WTC11 (cell line): ENCODE measurements at regions not wholly inside any gene's neighbourhood (a gene's known extent, or its start where the extent isn't known, plus 50 kb on each side); places are given as distances from the start of the nearest gene placed in this dataset.

Source experiments
- ATAC-seq: fragments of 200-7000 bp; cut with Tn5 transposase; 2 replicates; pipeline ENCODE4 v1.10.0; 2021; ENCODE audit warnings: mild to moderate bottlenecking, moderate library complexity
- CTCF ChIA-PET: fragments of 300-600 bp; sonication (Branson Sonifier 250); formaldehyde crosslinking; loops from one replicate; lab custom pipeline; 2021; ENCODE audit warnings: antibody characterized with exemption; lab: Charles Lee
- POLR2A ChIA-PET: fragments of 350-600 bp; sonication (Branson Sonifier 250); formaldehyde crosslinking; loops from one replicate; lab custom pipeline; 2021; ENCODE audit warnings: antibody characterized with exemption; lab: Charles Lee
- DNase-seq: peaks from one replicate; pipeline ENCODE4 v3.0.0; 2021; ENCODE audit warnings: low spot score
- H3K27ac Mint-ChIP-seq: 2 replicates; pipeline ENCODE4 v1.8.0; 2021; ENCODE audit warnings: mixed read lengths
- H3K27me3 Mint-ChIP-seq: 2 replicates; pipeline ENCODE4 v1.8.0; 2021; ENCODE audit warnings: low read depth, mild to moderate bottlenecking, moderate library complexity, mixed read lengths
- H3K36me3 Mint-ChIP-seq: 2 replicates; pipeline ENCODE4 v1.8.0; 2021; ENCODE audit warnings: mixed read lengths
- H3K4me1 Mint-ChIP-seq: 2 replicates; pipeline ENCODE4 v1.8.0; 2022; ENCODE audit warnings: mixed read lengths
- H3K4me3 Mint-ChIP-seq: 2 replicates; pipeline ENCODE4 v1.8.0; 2021; ENCODE audit warnings: mild to moderate bottlenecking, moderate library complexity, mixed read lengths
- H3K9me3 Mint-ChIP-seq: 2 replicates; pipeline ENCODE4 v1.8.0; 2021; ENCODE audit warnings: mixed read lengths
- ELF4 ChIP-seq: sonication (generic); formaldehyde crosslinking; IDR thresholded peaks from 2 replicates; pipeline ENCODE4 v1.8.1; 2022; ENCODE audit warnings: low read depth, mild to moderate bottlenecking, moderate library complexity, missing genetic modification reagents
- FOXJ3 ChIP-seq: sonication (generic); formaldehyde crosslinking; IDR thresholded peaks from 2 replicates; pipeline ENCODE4 v1.9.0; 2021; ENCODE audit warnings: missing genetic modification reagents, mild to moderate bottlenecking, borderline replicate concordance
- JUN ChIP-seq: sonication (generic); formaldehyde crosslinking; IDR thresholded peaks from 2 replicates; pipeline ENCODE4 v1.8.0; 2023; ENCODE audit warnings: mild to moderate bottlenecking, missing genetic modification reagents
- KAT7 ChIP-seq: sonication (generic); formaldehyde crosslinking; IDR thresholded peaks from 2 replicates; pipeline ENCODE4 v1.8.1; 2023; ENCODE audit warnings: missing genetic modification reagents, mild to moderate bottlenecking, borderline replicate concordance
- NFYB ChIP-seq: sonication (generic); formaldehyde crosslinking; conservative IDR thresholded peaks from 2 replicates; pipeline ENCODE4 v1.8.0; 2022; ENCODE audit warnings: low read depth, missing genetic modification reagents
- OVOL2 ChIP-seq: fragments of 250-450 bp; sonication (Bioruptor Pico); IDR thresholded peaks from 2 replicates; pipeline ENCODE4 v1.9.0; 2021; ENCODE audit warnings: mild to moderate bottlenecking, borderline replicate concordance
- PRRX2 ChIP-seq: fragments of 250-450 bp; sonication (Bioruptor Pico); IDR thresholded peaks from 2 replicates; pipeline ENCODE4 v1.8.0; 2021; ENCODE audit warnings: mild to moderate bottlenecking
- SMAD4 ChIP-seq: sonication (generic); formaldehyde crosslinking; IDR thresholded peaks from 2 replicates; pipeline ENCODE4 v1.8.0; 2022; ENCODE audit warnings: mild to moderate bottlenecking, missing genetic modification reagents
- TEAD1 ChIP-seq: sonication (generic); formaldehyde crosslinking; IDR thresholded peaks from 2 replicates; pipeline ENCODE4 v1.8.0; 2022; ENCODE audit warnings: mild to moderate bottlenecking, missing genetic modification reagents
- TEAD4 ChIP-seq: sonication (generic); formaldehyde crosslinking; IDR thresholded peaks from 2 replicates; pipeline ENCODE4 v1.8.0; 2022; ENCODE audit warnings: mild to moderate bottlenecking, missing genetic modification reagents
- ZBTB21 ChIP-seq: sonication (generic); formaldehyde crosslinking; IDR thresholded peaks from 2 replicates; pipeline ENCODE4 v1.8.1; 2023; ENCODE audit warnings: mild to moderate bottlenecking, missing genetic modification reagents, borderline replicate concordance
- ZNF263 ChIP-seq: sonication (generic); formaldehyde crosslinking; IDR thresholded peaks from 2 replicates; pipeline ENCODE4 v1.8.1; 2022; ENCODE audit warnings: low read depth, mild to moderate bottlenecking, moderate library complexity, missing genetic modification reagents
- TF ChIP-seq, protein P1 (sequence below): sonication (generic); formaldehyde crosslinking; IDR thresholded peaks from 2 replicates; pipeline ENCODE4 v1.8.1; 2022; ENCODE audit warnings: mild to moderate bottlenecking, moderate library complexity, missing genetic modification reagents
- TF ChIP-seq, protein P2 (sequence below): fragments of 250-450 bp; sonication (Bioruptor Pico); IDR thresholded peaks from 2 replicates; pipeline ENCODE4 v1.9.0; 2021; ENCODE audit warnings: moderate library complexity, mild to moderate bottlenecking, inconsistent platforms, borderline replicate concordance
- TF ChIP-seq, protein P3 (sequence below): sonication (generic); formaldehyde crosslinking; IDR thresholded peaks from 2 replicates; pipeline ENCODE4 v1.8.0; 2022; ENCODE audit warnings: mild to moderate bottlenecking, missing genetic modification reagents
- TF ChIP-seq, protein P4 (sequence below): sonication (generic); formaldehyde crosslinking; IDR thresholded peaks from 2 replicates; pipeline ENCODE4 v1.8.0; 2022; ENCODE audit warnings: missing genetic modification reagents
- TF ChIP-seq, protein P5 (sequence below): sonication (generic); formaldehyde crosslinking; IDR thresholded peaks from 2 replicates; pipeline ENCODE4 v1.8.1; 2022; ENCODE audit warnings: low read depth, mild to moderate bottlenecking, moderate library complexity, missing genetic modification reagents, borderline replicate concordance
- TF ChIP-seq, protein P6 (sequence below): fragments of 250-450 bp; sonication (Bioruptor Pico); conservative IDR thresholded peaks from 2 replicates; pipeline ENCODE4 v1.9.0; 2021; ENCODE audit warnings: mild to moderate bottlenecking

DNA sequence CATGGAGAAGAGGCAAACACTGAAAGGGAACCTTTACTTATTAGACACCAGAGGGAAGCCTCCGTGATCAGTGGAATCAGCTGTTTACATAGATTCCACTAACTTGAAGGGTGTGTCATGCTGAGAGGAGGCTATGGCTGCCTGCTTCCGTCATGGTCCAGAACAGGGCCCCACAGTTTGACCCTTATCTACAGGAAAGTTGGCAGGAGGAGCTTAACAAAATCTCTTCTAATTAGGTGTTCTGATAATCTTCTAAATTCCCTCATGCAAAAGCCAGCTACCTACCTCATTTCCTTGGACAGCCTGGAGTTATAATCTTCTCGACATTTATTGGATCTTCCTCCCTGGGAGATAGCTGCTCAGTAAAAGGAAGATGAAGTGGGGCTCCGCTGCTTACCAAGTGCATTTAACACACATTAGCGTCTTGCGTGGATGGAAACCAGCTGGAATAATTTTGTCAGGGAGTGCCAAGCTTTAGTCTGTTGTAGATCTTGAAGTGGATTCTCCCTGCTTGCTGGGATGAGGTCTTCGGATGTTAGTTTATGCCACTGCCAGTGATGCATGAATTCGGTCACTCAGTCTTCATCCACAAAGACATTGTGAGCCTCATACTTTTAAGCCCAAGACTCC, 171.0 kb downstream of the PAH start:
- CTCF ChIA-PET, result interaction anchor here (2.0 kb wide), 1 partner anchor 65 kb away, joined by 6 read pairs; no protein-coding TSS in a partner anchor
- no peak for ATAC-seq

DNA sequence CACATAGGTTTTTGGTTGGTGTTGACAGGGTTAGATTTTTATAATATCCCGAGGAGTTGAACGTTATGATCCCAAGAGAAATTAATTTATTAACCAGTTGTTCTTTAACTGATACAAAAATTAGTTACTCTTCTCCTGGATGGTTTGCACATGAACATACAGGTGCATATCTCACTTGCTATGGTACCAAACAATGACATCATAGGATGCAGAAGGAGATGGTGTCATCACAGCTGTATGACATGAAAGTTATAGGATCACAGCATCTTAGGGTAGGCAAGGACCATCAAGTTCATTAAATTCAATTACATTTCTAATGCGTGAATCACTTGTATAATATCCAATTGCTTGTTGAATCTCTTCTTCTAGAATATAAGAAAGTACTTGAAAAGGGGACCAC, 175.8 kb downstream of the PAH start:
- ATAC-seq (no peak), DNase-seq (no peak)
- TF ChIP-seq, protein P1, sequence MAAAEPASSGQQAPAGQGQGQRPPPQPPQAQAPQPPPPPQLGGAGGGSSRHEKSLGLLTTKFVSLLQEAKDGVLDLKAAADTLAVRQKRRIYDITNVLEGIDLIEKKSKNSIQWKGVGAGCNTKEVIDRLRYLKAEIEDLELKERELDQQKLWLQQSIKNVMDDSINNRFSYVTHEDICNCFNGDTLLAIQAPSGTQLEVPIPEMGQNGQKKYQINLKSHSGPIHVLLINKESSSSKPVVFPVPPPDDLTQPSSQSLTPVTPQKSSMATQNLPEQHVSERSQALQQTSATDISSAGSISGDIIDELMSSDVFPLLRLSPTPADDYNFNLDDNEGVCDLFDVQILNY, result no peak
- TF ChIP-seq, protein P2, sequence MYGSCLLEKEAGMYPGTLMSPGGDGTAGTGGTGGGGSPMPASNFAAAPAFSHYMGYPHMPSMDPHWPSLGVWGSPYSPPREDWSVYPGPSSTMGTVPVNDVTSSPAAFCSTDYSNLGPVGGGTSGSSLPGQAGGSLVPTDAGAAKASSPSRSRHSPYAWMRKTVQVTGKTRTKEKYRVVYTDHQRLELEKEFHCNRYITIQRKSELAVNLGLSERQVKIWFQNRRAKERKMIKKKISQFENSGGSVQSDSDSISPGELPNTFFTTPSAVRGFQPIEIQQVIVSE (CRISPR knock-in tag), result no peak
- TF ChIP-seq TEAD1 (CRISPR knock-in tag), result no peak
- TF ChIP-seq OVOL2 (CRISPR knock-in tag), result no peak
- H3K4me1 Mint-ChIP-seq, result no peaks in the 10 kb centered on the region
- ChIA-PET POLR2A (no interaction called here), CTCF (interaction anchor here (2.0 to 2.5 kb wide), 2 partner anchors 38 to 70 kb away, joined by 7 to 12 read pairs; no protein-coding TSS in a partner anchor)
- H3K4me3 Mint-ChIP-seq, result no peak overlapping the region
- no peak overlapping the region for H3K27ac Mint-ChIP-seq
- H3K27me3 Mint-ChIP-seq, result no peaks in the 10 kb centered on the region
- H3K9me3 Mint-ChIP-seq, result peaks cover 16% of the 10 kb centered on the region
- peaks cover 9% of the 10 kb centered on the region for H3K36me3 Mint-ChIP-seq

More for the DNA sequence above, 171.0 kb downstream of the PAH start:
- DNase-seq, result no peak
- no peaks in the 10 kb centered on the region for H3K36me3 Mint-ChIP-seq
- H3K4me1 Mint-ChIP-seq, result no peaks in the 10 kb centered on the region
- no peaks in the 10 kb centered on the region for H3K27me3 Mint-ChIP-seq
- POLR2A ChIA-PET, result no interaction called here
- no peak for TF ChIP-seq KAT7 (CRISPR knock-in tag)
- TF ChIP-seq ZNF263 (CRISPR knock-in tag), result no peak
- H3K9me3 Mint-ChIP-seq, result peaks cover 5% of the 10 kb centered on the region
- no peak overlapping the region for H3K27ac Mint-ChIP-seq
- no peak overlapping the region for H3K4me3 Mint-ChIP-seq

DNA sequence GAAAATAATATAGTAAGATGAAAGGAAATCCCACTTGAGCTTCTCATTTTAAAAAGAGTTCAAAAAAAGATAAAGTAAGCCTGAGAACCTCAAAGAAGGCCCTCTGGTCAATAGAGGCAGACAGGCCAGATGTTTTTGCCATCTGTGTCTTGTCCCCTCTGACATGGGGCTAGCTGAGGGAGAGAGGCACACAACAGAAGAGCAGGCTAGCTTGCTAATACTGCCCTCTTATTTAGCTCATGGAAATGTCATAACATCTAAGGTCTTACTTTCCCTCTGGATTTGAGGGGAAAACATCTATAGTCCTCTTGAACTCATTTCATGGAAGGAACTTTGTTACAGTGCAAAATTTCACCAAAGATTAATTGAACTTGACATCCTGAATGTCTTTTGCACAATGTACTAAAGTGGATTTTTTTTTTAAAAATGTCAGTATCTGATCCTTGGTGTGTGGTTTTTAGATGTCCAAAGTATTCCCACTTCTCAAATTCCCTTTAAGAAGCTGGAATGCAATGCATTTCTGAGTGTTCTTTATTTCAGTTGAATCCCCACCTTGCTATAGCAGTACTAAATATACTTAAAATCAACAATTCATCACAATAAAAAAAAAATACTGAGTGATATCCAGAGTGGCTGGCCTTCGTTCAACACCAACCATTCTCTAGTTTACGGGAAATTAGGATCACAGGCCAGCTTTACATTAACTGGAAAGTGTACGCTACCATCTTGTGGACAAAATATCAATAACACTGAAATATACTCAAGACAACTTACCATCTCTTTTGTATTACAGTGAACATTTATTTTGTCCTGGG, 176.7 kb downstream of the PAH start:
- H3K9me3 Mint-ChIP-seq, result peaks cover 21% of the 10 kb centered on the region
- no peaks in the 10 kb centered on the region for H3K4me1 Mint-ChIP-seq
- peaks cover 9% of the 10 kb centered on the region for H3K36me3 Mint-ChIP-seq
- H3K27me3 Mint-ChIP-seq, result no peaks in the 10 kb centered on the region
- no peak for DNase-seq
- H3K27ac Mint-ChIP-seq, result no peak overlapping the region
- no peak overlapping the region for H3K4me3 Mint-ChIP-seq
- peak; percentile 71 for ATAC-seq
- POLR2A ChIA-PET, result no interaction called here
- CTCF ChIA-PET, result interaction anchor here (0.5 to 2.5 kb wide), 6 partner anchors 37 to 229 kb away, joined by 3 to 12 read pairs (median 5); no protein-coding TSS in a partner anchor
- TF ChIP-seq ELF4 (CRISPR knock-in tag), result no peak
- TF ChIP-seq, protein P1, result no peak
- no peak for TF ChIP-seq NFYB
- TF ChIP-seq, protein P3, sequence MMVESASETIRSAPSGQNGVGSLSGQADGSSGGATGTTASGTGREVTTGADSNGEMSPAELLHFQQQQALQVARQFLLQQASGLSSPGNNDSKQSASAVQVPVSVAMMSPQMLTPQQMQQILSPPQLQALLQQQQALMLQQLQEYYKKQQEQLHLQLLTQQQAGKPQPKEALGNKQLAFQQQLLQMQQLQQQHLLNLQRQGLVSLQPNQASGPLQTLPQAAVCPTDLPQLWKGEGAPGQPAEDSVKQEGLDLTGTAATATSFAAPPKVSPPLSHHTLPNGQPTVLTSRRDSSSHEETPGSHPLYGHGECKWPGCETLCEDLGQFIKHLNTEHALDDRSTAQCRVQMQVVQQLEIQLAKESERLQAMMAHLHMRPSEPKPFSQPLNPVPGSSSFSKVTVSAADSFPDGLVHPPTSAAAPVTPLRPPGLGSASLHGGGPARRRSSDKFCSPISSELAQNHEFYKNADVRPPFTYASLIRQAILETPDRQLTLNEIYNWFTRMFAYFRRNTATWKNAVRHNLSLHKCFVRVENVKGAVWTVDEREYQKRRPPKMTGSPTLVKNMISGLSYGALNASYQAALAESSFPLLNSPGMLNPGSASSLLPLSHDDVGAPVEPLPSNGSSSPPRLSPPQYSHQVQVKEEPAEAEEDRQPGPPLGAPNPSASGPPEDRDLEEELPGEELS (CRISPR knock-in tag), result no peak
- no peak for TF ChIP-seq FOXJ3
- TF ChIP-seq, protein P4, sequence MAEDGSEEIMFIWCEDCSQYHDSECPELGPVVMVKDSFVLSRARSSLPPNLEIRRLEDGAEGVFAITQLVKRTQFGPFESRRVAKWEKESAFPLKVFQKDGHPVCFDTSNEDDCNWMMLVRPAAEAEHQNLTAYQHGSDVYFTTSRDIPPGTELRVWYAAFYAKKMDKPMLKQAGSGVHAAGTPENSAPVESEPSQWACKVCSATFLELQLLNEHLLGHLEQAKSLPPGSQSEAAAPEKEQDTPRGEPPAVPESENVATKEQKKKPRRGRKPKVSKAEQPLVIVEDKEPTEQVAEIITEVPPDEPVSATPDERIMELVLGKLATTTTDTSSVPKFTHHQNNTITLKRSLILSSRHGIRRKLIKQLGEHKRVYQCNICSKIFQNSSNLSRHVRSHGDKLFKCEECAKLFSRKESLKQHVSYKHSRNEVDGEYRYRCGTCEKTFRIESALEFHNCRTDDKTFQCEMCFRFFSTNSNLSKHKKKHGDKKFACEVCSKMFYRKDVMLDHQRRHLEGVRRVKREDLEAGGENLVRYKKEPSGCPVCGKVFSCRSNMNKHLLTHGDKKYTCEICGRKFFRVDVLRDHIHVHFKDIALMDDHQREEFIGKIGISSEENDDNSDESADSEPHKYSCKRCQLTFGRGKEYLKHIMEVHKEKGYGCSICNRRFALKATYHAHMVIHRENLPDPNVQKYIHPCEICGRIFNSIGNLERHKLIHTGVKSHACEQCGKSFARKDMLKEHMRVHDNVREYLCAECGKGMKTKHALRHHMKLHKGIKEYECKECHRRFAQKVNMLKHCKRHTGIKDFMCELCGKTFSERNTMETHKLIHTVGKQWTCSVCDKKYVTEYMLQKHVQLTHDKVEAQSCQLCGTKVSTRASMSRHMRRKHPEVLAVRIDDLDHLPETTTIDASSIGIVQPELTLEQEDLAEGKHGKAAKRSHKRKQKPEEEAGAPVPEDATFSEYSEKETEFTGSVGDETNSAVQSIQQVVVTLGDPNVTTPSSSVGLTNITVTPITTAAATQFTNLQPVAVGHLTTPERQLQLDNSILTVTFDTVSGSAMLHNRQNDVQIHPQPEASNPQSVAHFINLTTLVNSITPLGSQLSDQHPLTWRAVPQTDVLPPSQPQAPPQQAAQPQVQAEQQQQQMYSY, result no peak
- TF ChIP-seq JUN (CRISPR knock-in tag), result no peak
- no peak for TF ChIP-seq TEAD4 (CRISPR knock-in tag)
- no peak for TF ChIP-seq SMAD4
- TF ChIP-seq, protein P5, sequence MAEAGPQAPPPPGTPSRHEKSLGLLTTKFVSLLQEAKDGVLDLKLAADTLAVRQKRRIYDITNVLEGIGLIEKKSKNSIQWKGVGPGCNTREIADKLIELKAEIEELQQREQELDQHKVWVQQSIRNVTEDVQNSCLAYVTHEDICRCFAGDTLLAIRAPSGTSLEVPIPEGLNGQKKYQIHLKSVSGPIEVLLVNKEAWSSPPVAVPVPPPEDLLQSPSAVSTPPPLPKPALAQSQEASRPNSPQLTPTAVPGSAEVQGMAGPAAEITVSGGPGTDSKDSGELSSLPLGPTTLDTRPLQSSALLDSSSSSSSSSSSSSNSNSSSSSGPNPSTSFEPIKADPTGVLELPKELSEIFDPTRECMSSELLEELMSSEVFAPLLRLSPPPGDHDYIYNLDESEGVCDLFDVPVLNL (CRISPR knock-in tag), result no peak
- TF ChIP-seq PRRX2 (CRISPR knock-in tag), result no peak
- TF ChIP-seq, protein P6, sequence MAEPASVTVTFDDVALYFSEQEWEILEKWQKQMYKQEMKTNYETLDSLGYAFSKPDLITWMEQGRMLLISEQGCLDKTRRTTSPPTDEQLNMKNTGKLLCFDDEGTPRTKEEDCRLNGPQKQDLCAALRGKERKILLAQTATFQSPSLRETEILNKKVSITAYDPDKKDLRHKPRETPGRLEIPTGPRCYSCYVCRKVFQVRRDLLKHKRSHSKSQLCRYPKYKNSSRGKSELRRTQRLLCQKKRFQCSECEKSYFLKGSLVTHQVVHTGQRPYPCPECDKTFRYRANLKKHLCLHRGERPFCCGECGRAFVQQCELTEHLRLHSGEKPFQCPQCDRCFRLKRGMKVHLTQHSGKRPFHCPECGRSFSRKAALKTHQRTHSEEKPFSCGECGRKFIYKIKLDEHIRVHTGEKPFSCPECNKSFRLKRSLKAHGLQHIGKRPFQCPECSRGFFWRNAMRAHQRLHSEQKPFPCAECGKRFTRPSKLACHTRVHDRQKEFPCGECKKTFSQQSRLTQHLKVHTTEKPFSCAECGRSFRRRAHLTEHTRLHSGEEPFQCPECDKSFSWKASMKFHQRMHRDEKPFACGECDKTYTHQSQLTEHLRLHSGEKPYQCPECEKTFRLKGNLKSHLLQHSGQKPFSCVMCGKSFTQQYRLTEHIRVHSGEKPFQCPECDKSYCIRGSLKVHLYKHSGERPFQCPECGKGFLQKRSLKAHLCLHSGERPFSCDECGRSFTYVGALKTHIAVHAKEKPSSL (CRISPR knock-in tag), result no peak
- no peak for TF ChIP-seq ZBTB21
